Vagina (tissue), 2 donors: ENCODE measurements at regions not wholly inside any gene's neighbourhood (a gene's known extent, or its start where the extent isn't known, plus 50 kb on each side); places are given as distances from the start of the nearest gene placed in this dataset.

Experiments
- CTCF ChIP-seq, 3 experiments: fragments of 450-650 bp in 2 of 3; fragments of 200-600 bp in 1 of 3; sonication (generic) in 1 of 3; IDR thresholded peaks; one replicate each; pipeline ENCODE4 v1.5.1; 2017 to 2019; ENCODE audit warnings: antibody characterized with exemption in 3 of 3, mild to moderate bottlenecking in 2 of 3, moderate library complexity in 2 of 3
- POLR2A ChIP-seq, 2 donors: fragments of 450-650 bp; IDR thresholded peaks; one replicate each; pipeline ENCODE4 v1.6.1; 2017; ENCODE audit warnings: antibody characterized with exemption in 2 of 2, mild to moderate bottlenecking in 2 of 2, moderate library complexity in 2 of 2
- POLR2AphosphoS5 ChIP-seq, 2 donors: sonication (generic); formaldehyde crosslinking; IDR thresholded peaks; one replicate each; pipeline ENCODE4 v1.9.0; 2017; ENCODE audit warnings: antibody characterized with exemption in 2 of 2, mild to moderate bottlenecking in 2 of 2, low read depth in 1 of 2; ENCODE audit not compliant: insufficient read depth in 1 of 2

DNA sequence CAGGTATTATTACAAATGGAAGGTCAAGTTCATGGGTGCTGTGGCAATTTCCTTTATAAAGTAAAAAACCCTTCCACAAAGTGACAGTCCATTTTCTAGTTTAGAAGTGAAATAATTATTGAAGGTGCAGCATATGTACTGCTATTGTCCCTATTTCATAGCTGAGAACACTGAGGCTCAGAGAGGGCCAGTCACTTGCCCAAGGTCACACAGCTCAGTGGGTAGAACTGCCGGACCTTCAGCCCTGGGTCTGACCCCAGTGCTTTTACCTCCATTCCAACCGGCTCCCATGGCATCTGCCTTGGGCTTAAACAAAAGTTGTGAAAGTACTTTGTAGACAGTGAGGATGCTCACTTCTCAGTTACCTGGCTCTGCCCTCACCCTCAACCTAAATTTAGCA, 150.6 kb upstream of the SMIM23 start:
- TF ChIP-seq POLR2A (IDR thresholded peaks at IDR 0.05) (no peak), CTCF (IDR thresholded peaks at IDR 0.05) (no peak), POLR2AphosphoS5 (IDR thresholded peaks at IDR 0.05; ENCODE audit: insufficient read depth in 1 of 2, low read depth in 1 of 2) (no peak)
